Endothelial cell of umbilical vein (primary cell): ENCODE measurements at regions not wholly inside any gene's neighbourhood (a gene's known extent, or its start where the extent isn't known, plus 50 kb on each side); places are given as distances from the start of the nearest gene placed in this dataset.

ENCODE experiments used
- BruUV-seq: library from RNA; stranded (reverse); fragments of 400-500 nt; replicated peaks from 2 replicates; lab custom pipeline; 2021; lab: Mats Ljungman, UMichigan
- CTCF ChIA-PET: fragments of 300-600, 350-600 bp; sonication (Branson Sonifier 250); formaldehyde crosslinking; loops from one replicate; lab custom pipeline; 2021; ENCODE audit warnings: antibody characterized with exemption, inconsistent platforms; lab: Charles Lee
- POLR2A ChIA-PET: fragments of 300-600, 350-600 bp; sonication (Branson Sonifier 250); formaldehyde crosslinking; loops from one replicate; lab custom pipeline; 2021; ENCODE audit warnings: antibody characterized with exemption, inconsistent platforms; lab: Charles Lee
- DNase-seq: peaks from one replicate; pipeline ENCODE4 v3.0.0-alpha.2; 2011; ENCODE audit warnings: low read depth, low spot score
- FAIRE-seq: peaks from 2 replicates; lab custom pipeline; 2011; peaks lifted over from hg19 to GRCh38; lab: Jason Lieb, UNC
- H2AFZ ChIP-seq: 2 replicates; pipeline ENCODE4 v1.6.0; 2012; ENCODE audit warnings: low read depth, low read length, control low read depth, inconsistent platforms
- H3K27ac ChIP-seq: 2 replicates; pipeline ENCODE4 v1.5.1; 2011; ENCODE audit warnings: low read depth, mild to moderate bottlenecking, control low read depth, low read length, moderate library complexity; ENCODE audit not compliant: insufficient read depth
- H3K27me3 ChIP-seq, 2 experiments: 2 replicates each; pipeline versions ENCODE4 v1.6.0 to v1.6.1; 2011; ENCODE audit warnings: low read length in 2 of 2, mixed read lengths in 1 of 2; ENCODE audit not compliant: control insufficient read depth in 2 of 2, insufficient read depth in 2 of 2
- H3K36me3 ChIP-seq, 2 experiments: 2 replicates in 1 of 2; 3 replicates in 1 of 2; pipeline ENCODE4 v1.5.1; 2011; ENCODE audit warnings: low read length in 2 of 2, mild to moderate bottlenecking in 1 of 2, moderate library complexity in 1 of 2; ENCODE audit not compliant: control insufficient read depth in 2 of 2, insufficient read depth in 2 of 2; ENCODE audit errors: extremely low read depth in 1 of 2
- H3K4me1 ChIP-seq: 3 replicates; pipeline ENCODE4 v1.5.1; 2011; ENCODE audit warnings: mild to moderate bottlenecking, low read length; ENCODE audit not compliant: control insufficient read depth, insufficient read depth; ENCODE audit errors: extremely low read depth
- H3K4me2 ChIP-seq: 2 replicates; pipeline ENCODE4 v1.6.1; 2011; ENCODE audit warnings: low read length, control low read depth, mixed read lengths; ENCODE audit not compliant: insufficient read depth
- H3K4me3 ChIP-seq, 3 experiments: fragments of 200-600 bp in 1 of 3; sonication (generic), shearing (Covaris generic) in 1 of 3; replicated peaks in 1 of 3; 2 replicates each; pipeline ENCODE4 v1.5.1; 2011 to 2016; ENCODE audit warnings: control low read depth in 3 of 3, low read length in 3 of 3, mild to moderate bottlenecking in 2 of 3, inconsistent platforms in 1 of 3, low read depth in 1 of 3, moderate library complexity in 1 of 3; ENCODE audit not compliant: insufficient read depth in 1 of 3
- H3K79me2 ChIP-seq: 2 replicates; pipeline ENCODE4 v1.6.0; 2012; ENCODE audit warnings: low read length, inconsistent platforms; ENCODE audit not compliant: control insufficient read depth, insufficient read depth
- H3K9ac ChIP-seq: replicated peaks from 2 replicates; pipeline ENCODE3; 2011; ENCODE audit warnings: low read length, control low read depth; ENCODE audit not compliant: insufficient read depth; ENCODE audit errors: extremely low read depth
- H3K9me1 ChIP-seq: replicated peaks from 3 replicates; pipeline ENCODE4 v1.6.0; 2011; ENCODE audit warnings: mild to moderate bottlenecking, low read length; ENCODE audit not compliant: control insufficient read depth, insufficient read depth; ENCODE audit errors: extremely low read depth
- H3K9me3 ChIP-seq: replicated peaks from 2 replicates; pipeline ENCODE4 v1.5.1; 2012; ENCODE audit warnings: low read length, inconsistent platforms; ENCODE audit not compliant: control insufficient read depth, insufficient read depth
- H4K20me1 ChIP-seq: replicated peaks from 2 replicates; pipeline ENCODE3; 2011; ENCODE audit warnings: mild to moderate bottlenecking, low read length; ENCODE audit not compliant: control insufficient read depth, insufficient read depth; ENCODE audit errors: extremely low read depth
- CTCF ChIP-seq, 2 donors: IDR thresholded peaks; 1 replicate in 1 of 2; 2 replicates in 1 of 2; pipeline ENCODE4 v1.5.1; 2011; ENCODE audit warnings: low read length in 2 of 2, mild to moderate bottlenecking in 2 of 2, moderate library complexity in 2 of 2, control low read depth in 1 of 2, inconsistent platforms in 1 of 2, low read depth in 1 of 2; ENCODE audit not compliant: insufficient read depth in 1 of 2; ENCODE audit errors: extremely low read depth in 1 of 2
- EZH2 ChIP-seq: IDR thresholded peaks from 2 replicates; pipeline ENCODE4 v1.6.1; 2012; ENCODE audit warnings: borderline replicate concordance, low read depth, mild to moderate bottlenecking, moderate library complexity, low read length, inconsistent platforms; ENCODE audit not compliant: severe bottlenecking
- FOS ChIP-seq: IDR thresholded peaks from 2 replicates; pipeline ENCODE4 v1.6.1; 2011; ENCODE audit warnings: mild to moderate bottlenecking, low read length, moderate library complexity, borderline replicate concordance; ENCODE audit not compliant: insufficient read depth
- GATA2 ChIP-seq: IDR thresholded peaks from 2 replicates; pipeline ENCODE4 v1.7.0; 2011; ENCODE audit warnings: low read depth, mild to moderate bottlenecking, moderate library complexity, mixed read lengths, low read length; ENCODE audit not compliant: insufficient read length, insufficient read depth
- JUN ChIP-seq: IDR thresholded peaks from 2 replicates; pipeline ENCODE4 v1.6.1; 2011; ENCODE audit warnings: borderline replicate concordance, low read depth; ENCODE audit not compliant: insufficient read length, insufficient read depth
- MAX ChIP-seq: IDR thresholded peaks from 2 replicates; pipeline ENCODE4 v1.6.1; 2011; ENCODE audit not compliant: insufficient read depth, insufficient read length
- MYC ChIP-seq: IDR thresholded peaks from one replicate; pipeline ENCODE4 v1.6.1; 2011; ENCODE audit warnings: mild to moderate bottlenecking, low read depth, low read length
- POLR2A ChIP-seq: IDR thresholded peaks from 2 replicates; pipeline ENCODE4 v1.6.1; 2012; ENCODE audit warnings: low read depth, mild to moderate bottlenecking, control low read depth, low read length
- POLR2AphosphoS5 ChIP-seq: IDR thresholded peaks from 2 replicates; pipeline ENCODE4 v1.6.1; 2012; ENCODE audit warnings: low read depth, mild to moderate bottlenecking, control low read depth, low read length, moderate library complexity; ENCODE audit not compliant: insufficient read depth
- dilution Hi-C: fragments of 300-500 bp; cut with MboI; formaldehyde crosslinking; loops from one replicate; pipeline ENCODE4 v1.15.0; 2019; ENCODE audit warnings: low sequenced_read_pairs; ENCODE audit not compliant: extremely low pct_ligation_motif_present
- intact Hi-C: fragments of 100-400 bp; cut with micrococcal nuclease; formaldehyde crosslinking; loops from one replicate; pipeline ENCODE4 v1.10.0; 2022

DNA sequence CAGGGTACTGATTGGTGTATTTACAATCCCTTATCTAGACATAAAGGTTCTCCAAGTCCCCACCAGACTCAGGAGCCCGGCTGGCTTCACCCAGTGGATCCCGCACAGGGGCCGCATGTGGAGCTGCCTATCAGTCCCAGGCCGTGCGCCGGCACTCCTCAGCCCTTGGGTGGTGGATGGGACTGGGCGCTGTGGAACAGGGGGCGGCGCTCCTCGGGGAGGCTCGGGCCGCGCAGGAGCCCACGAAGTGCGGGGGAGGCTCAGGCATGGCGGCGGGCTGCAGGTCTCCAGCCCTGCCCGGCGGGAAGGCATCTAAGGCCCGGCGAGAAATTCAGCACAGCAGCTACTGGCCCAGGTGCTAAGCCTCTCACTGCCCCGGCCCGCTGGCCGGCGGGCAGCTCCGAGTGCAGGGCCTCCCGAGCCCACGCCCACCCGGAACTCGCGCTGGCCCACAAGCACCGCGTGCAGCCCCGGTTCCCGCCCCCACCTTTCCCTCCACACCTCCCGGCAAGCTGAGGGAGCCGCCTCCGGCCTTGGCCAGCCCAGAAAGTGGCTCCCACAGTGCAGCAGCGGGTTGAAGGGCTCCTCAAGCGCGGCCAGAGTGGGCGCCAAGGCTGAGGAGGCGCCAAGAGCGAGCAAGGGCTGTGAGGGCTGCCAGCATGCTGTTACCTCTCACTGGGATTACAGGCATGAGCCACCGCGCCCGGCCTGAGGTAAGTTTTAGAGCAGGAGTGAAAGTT is 60.0 kb upstream of the SCEL start:
- no peaks in the 10 kb centered on the region for H3K9me3 ChIP-seq
- no peaks in the 10 kb centered on the region for H4K20me1 ChIP-seq
- H3K4me1 ChIP-seq: peaks cover 3% of the 10 kb centered on the region
- H3K79me2 ChIP-seq: no peaks in the 10 kb centered on the region
- no peak overlapping the region for H3K9ac ChIP-seq
- H2AFZ ChIP-seq: no peak overlapping the region
- dilution Hi-C loops: no loop called here
- POLR2A ChIA-PET: no interaction called here
- intact Hi-C loops: loop anchor here (5.0 to 10.0 kb wide), 3 partner anchors 198 to 361 kb away; no protein-coding TSS in a partner anchor
- no peak overlapping the region for H3K27ac ChIP-seq
- CTCF ChIA-PET: interaction anchor here (0.9 kb wide), 1 partner anchor 147 kb away, joined by 3 read pairs; no protein-coding TSS in a partner anchor
- FAIRE-seq (no peak), DNase-seq (no peak)
- TF ChIP-seq POLR2A (no peak), EZH2 (no peak), POLR2AphosphoS5 (no peak), JUN (no peak), MAX (no peak), GATA2 (no peak), MYC (no peak), FOS (no peak), CTCF (IDR thresholded peaks at IDR 0.05; ENCODE audit: extremely low read depth in 1 of 2, insufficient read depth in 1 of 2, low read depth in 1 of 2, low read length in 2 of 2) (no peak)
- H3K9me1 ChIP-seq: no peaks in the 10 kb centered on the region
- no TSS peak for BruUV-seq
- H3K36me3 ChIP-seq: no peaks in the 10 kb centered on the region
- H3K27me3 ChIP-seq: peaks cover 6 to 8% of the 10 kb centered on the region in 2 experiments
- no peak overlapping the region for H3K4me3 ChIP-seq
- no peak overlapping the region for H3K4me2 ChIP-seq
